Gastroesophageal sphincter (tissue), 4 donors: ENCODE measurements at regions not wholly inside any gene's neighbourhood (a gene's known extent, or its start where the extent isn't known, plus 50 kb on each side); places are given as distances from the start of the nearest gene placed in this dataset.

Experiments used
- ATAC-seq: fragments of 150-250 bp; one replicate; pipeline ENCODE4 v1.9.1; 2016; ENCODE audit warnings: mild to moderate bottlenecking, moderate library complexity
- H3K27ac ChIP-seq, 4 donors: fragments of 200-600 bp; sonication (generic) in 3 of 4; 1 replicate in 3 of 4; 2 replicates in 1 of 4; pipeline ENCODE4 v1.5.1; 2016 to 2019
- H3K27me3 ChIP-seq: fragments of 200-600 bp; sonication (generic); one replicate; pipeline ENCODE4 v1.5.1; 2019
- H3K36me3 ChIP-seq, 2 donors: fragments of 200-600 bp; sonication (generic); one replicate each; pipeline ENCODE4 v1.5.1; 2019; ENCODE audit warnings: control low read depth in 1 of 2
- H3K4me1 ChIP-seq, 3 donors: fragments of 200-600 bp; sonication (generic); 1 replicate in 2 of 3; 2 replicates in 1 of 3; pipeline ENCODE4 v1.5.1; 2016 to 2019; ENCODE audit warnings: control low read depth in 2 of 3
- H3K4me3 ChIP-seq, 2 donors: fragments of 200-600 bp; sonication (generic); one replicate each; pipeline ENCODE4 v1.5.1; 2019; ENCODE audit warnings: mild to moderate bottlenecking in 1 of 2, moderate library complexity in 1 of 2
- H3K9me3 ChIP-seq, 3 donors: fragments of 200-600 bp; sonication (generic); one replicate each; pipeline ENCODE4 v1.5.1; 2017 to 2019; ENCODE audit warnings: control low read depth in 2 of 3
- EP300 ChIP-seq: sonication (generic); formaldehyde crosslinking; IDR thresholded peaks from one replicate; pipeline ENCODE4 v1.6.1; 2017; ENCODE audit warnings: antibody characterized with exemption, mild to moderate bottlenecking
- POLR2A ChIP-seq, 2 donors: fragments of 450-650 bp; IDR thresholded peaks; one replicate each; pipeline ENCODE4 v1.6.1; 2017; ENCODE audit warnings: antibody characterized with exemption in 2 of 2, mild to moderate bottlenecking in 2 of 2, moderate library complexity in 1 of 2
- POLR2AphosphoS5 ChIP-seq: sonication (generic); formaldehyde crosslinking; IDR thresholded peaks from one replicate; pipeline ENCODE4 v1.6.1; 2017; ENCODE audit warnings: antibody characterized with exemption
- WGBS, 2 donors: methylation state at CpG; one replicate each; pipeline ENCODE4 v1.1.5; 2018; ENCODE audit warnings: low coverage in 1 of 2; 5-methylcytosine and 5-hydroxymethylcytosine counted together
- TF ChIP-seq, protein P1 (sequence below), 4 experiments: fragments of 200-600 bp in 2 of 4; fragments of 450-650 bp in 2 of 4; sonication (generic) in 1 of 4; IDR thresholded peaks; one replicate each; pipeline ENCODE4 v1.5.1; 2017 to 2019; ENCODE audit warnings: antibody characterized with exemption in 4 of 4, mild to moderate bottlenecking in 2 of 4, moderate library complexity in 2 of 4

DNA sequence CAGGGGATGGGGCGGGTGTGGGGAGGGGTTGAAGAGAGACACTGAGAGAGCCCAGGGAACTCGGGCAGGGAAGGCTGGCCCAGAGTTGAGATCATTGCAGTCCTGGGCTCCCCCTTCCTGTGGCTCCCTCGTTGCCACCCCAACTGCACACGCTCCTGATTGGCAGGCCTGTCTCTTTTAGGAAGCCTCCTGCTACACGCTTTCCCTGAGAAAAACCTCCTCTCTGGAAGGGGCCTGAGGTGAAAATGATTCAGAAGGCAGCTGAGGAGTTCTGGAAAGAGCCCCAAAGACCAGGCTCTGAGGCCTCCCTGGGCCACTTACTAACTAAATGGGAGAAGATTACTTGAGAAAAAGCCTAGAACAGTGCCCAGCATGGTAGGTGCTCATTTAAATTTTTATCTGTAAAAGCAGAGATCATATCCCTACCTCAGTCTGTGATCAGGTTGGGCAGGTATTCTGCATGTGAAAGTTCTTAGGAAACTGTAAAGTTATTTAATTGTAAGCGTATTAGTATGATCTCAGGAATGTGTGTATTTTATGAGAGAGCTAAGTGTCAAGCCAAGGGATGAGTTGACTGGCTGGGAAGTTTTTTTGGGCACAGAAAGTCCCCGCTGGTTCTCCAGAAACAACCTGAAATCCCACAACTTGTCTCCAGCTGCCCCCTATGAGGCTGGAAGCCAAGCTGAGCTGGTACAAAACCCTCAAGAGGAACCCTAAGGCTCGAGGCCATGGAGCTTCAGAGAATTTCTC, 65.2 kb upstream of the EPS8L3 start:
- TF ChIP-seq POLR2A (IDR thresholded peaks at IDR 0.05) (no peak), EP300 (no peak), POLR2AphosphoS5 (no peak)
- TF ChIP-seq, protein P1, sequence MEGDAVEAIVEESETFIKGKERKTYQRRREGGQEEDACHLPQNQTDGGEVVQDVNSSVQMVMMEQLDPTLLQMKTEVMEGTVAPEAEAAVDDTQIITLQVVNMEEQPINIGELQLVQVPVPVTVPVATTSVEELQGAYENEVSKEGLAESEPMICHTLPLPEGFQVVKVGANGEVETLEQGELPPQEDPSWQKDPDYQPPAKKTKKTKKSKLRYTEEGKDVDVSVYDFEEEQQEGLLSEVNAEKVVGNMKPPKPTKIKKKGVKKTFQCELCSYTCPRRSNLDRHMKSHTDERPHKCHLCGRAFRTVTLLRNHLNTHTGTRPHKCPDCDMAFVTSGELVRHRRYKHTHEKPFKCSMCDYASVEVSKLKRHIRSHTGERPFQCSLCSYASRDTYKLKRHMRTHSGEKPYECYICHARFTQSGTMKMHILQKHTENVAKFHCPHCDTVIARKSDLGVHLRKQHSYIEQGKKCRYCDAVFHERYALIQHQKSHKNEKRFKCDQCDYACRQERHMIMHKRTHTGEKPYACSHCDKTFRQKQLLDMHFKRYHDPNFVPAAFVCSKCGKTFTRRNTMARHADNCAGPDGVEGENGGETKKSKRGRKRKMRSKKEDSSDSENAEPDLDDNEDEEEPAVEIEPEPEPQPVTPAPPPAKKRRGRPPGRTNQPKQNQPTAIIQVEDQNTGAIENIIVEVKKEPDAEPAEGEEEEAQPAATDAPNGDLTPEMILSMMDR (IDR thresholded peaks at IDR 0.05), result no peak
- H3K27ac ChIP-seq, result no peak overlapping the region
- no peaks in the 10 kb centered on the region for H3K27me3 ChIP-seq
- H3K4me3 ChIP-seq, result no peak overlapping the region
- no peaks in the 10 kb centered on the region for H3K36me3 ChIP-seq
- H3K4me1 ChIP-seq, result peaks cover 0 to 11% (median 2%) of the 10 kb centered on the region in 3 donors
- 75 to 100% methylated on average over 1 to 3 of the region's 8 CpGs for WGBS, 2 donors
- H3K9me3 ChIP-seq, result no peaks in the 10 kb centered on the region
- no peak for ATAC-seq

GRCh38 chr1:109827986-109828385, 64.3 kb upstream of the EPS8L3 start:
- H3K4me1 ChIP-seq, result peaks cover 0 to 21% (median 11%) of the 10 kb centered on the region in 3 donors
- H3K9me3 ChIP-seq, result no peaks in the 10 kb centered on the region
- no peak overlapping the region for H3K4me3 ChIP-seq
- no peak overlapping the region for H3K27ac ChIP-seq
- no peaks in the 10 kb centered on the region for H3K36me3 ChIP-seq
- TF ChIP-seq POLR2AphosphoS5, result no peak
- TF ChIP-seq, protein P1 (IDR thresholded peaks at IDR 0.05), result no peak
- H3K27me3 ChIP-seq, result no peaks in the 10 kb centered on the region
- ATAC-seq, result no peak
- WGBS, 2 donors, result 90% methylated on average over 3 to 5 of the region's 7 CpGs

DNA sequence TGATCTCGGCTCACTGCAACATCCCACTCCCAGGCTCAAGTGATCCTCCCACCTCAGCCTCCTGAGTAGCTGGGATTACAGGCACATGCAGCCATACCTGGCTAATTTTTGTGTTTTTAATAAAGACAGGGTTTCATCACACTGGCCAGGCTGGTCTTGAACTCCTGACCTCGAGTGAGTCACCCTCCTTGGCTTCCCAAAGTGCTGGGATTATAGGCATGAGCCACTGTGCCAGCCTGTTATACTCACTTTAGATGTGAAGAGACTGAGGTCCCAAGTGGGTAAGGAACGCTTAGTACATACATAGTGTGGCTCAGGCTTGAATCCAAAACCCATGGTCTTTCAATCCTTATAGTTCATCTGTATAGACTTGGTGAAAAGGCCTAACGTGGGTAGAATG, 63.7 kb upstream of the EPS8L3 start:
- Histone ChIP-seq H3K36me3 (no peaks in the 10 kb centered on the region), H3K4me3 (no peak overlapping the region), H3K27me3 (no peaks in the 10 kb centered on the region), H3K4me1 (peaks cover 0 to 26% (median 15%) of the 10 kb centered on the region in 3 donors), H3K27ac (no peak overlapping the region), H3K9me3 (no peaks in the 10 kb centered on the region)
- TF ChIP-seq POLR2A (IDR thresholded peaks at IDR 0.05) (no peak), EP300 (no peak), POLR2AphosphoS5 (no peak)
- TF ChIP-seq, protein P1 (IDR thresholded peaks at IDR 0.05), result no peak
- ATAC-seq, result no peak
- WGBS, 2 donors, result 93 to 96% methylated on average over 2 to 4 of the region's 4 CpGs

GRCh38 chr1:109826930-109827349, 63.2 kb upstream of the EPS8L3 start:
- 90% methylated on average over 9 of the region's 10 CpGs for WGBS, 2 donors
- no peak overlapping the region for H3K27ac ChIP-seq
- no peaks in the 10 kb centered on the region for H3K9me3 ChIP-seq
- H3K4me3 ChIP-seq, result no peak overlapping the region
- no peak for ATAC-seq
- H3K4me1 ChIP-seq, result peaks cover 0 to 31% (median 19%) of the 10 kb centered on the region in 3 donors
- no peaks in the 10 kb centered on the region for H3K36me3 ChIP-seq
- TF ChIP-seq EP300 (no peak), POLR2AphosphoS5 (no peak), POLR2A (IDR thresholded peaks at IDR 0.05) (no peak)
- TF ChIP-seq, protein P1 (IDR thresholded peaks at IDR 0.05), result no peak
- no peaks in the 10 kb centered on the region for H3K27me3 ChIP-seq

DNA sequence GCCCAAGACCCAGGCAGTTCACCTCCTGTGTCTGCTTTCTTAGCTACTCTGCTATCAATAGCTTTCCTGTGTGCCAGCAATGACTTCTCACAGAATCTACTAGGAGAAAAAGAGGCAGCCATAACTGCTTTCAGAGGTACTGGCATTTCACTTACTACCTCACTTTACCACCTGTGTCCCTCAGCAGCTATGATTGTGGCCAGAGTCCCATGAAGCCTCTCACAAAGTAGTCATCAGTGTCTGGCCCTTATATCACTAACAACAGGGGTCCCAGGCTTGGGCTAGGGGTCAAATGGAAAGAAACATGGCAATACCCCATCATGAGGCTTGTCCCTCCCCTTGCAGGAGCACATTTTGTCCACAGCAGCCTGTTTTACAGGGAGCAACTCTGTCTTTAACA, 62.7 kb upstream of the EPS8L3 start:
- peaks cover 0 to 36% (median 24%) of the 10 kb centered on the region in 3 donors for H3K4me1 ChIP-seq
- no peak overlapping the region for H3K4me3 ChIP-seq
- no peak for TF ChIP-seq POLR2AphosphoS5
- no peak for TF ChIP-seq POLR2A (IDR thresholded peaks at IDR 0.05)
- TF ChIP-seq EP300, result no peak
- TF ChIP-seq, protein P1 (IDR thresholded peaks at IDR 0.05), result no peak
- no peaks in the 10 kb centered on the region for H3K9me3 ChIP-seq
- no peaks in the 10 kb centered on the region for H3K36me3 ChIP-seq
- H3K27me3 ChIP-seq, result no peaks in the 10 kb centered on the region
- no peak overlapping the region for H3K27ac ChIP-seq
- ATAC-seq, result no peak
